Neural progenitor cell (in vitro differentiated cells): ENCODE measurements at regions not wholly inside any gene's neighbourhood (a gene's known extent, or its start where the extent isn't known, plus 50 kb on each side); places are given as distances from the start of the nearest gene placed in this dataset.

Experiments used
- DNase-seq: peaks from one replicate; pipeline ENCODE4 v3.0.0-alpha.2; 2016; ENCODE audit warnings: low spot score
- H2AFZ ChIP-seq: fragments of 200-600 bp; sonication (generic); replicated peaks from 2 replicates; pipeline ENCODE4 v1.6.1; 2016; ENCODE audit warnings: antibody characterized with exemption
- H3F3A ChIP-seq: fragments of 200-600 bp; sonication (generic); 2 replicates; pipeline ENCODE4 v1.6.1; 2016; ENCODE audit warnings: antibody characterized with exemption, low read depth
- H3K27ac ChIP-seq: fragments of 200-600 bp; sonication (generic); 2 replicates; pipeline ENCODE4 v1.5.1; 2016; ENCODE audit warnings: mild to moderate bottlenecking
- H3K27me3 ChIP-seq: fragments of 200-600 bp; sonication (generic); 2 replicates; pipeline ENCODE4 v1.6.1; 2016; ENCODE audit warnings: mild to moderate bottlenecking, moderate library complexity
- H3K36me3 ChIP-seq: fragments of 200-600 bp; sonication (generic); 2 replicates; pipeline ENCODE4 v1.5.1; 2016
- H3K4me1 ChIP-seq: fragments of 200-600 bp; sonication (generic); 2 replicates; pipeline ENCODE4 v1.6.1; 2016; ENCODE audit warnings: mixed run types
- H3K4me2 ChIP-seq: fragments of 200-600 bp; sonication (generic); 2 replicates; pipeline ENCODE4 v1.6.1; 2016
- H3K4me3 ChIP-seq: fragments of 200-600 bp; sonication (generic); 2 replicates; pipeline ENCODE4 v1.5.1; 2016
- H3K79me2 ChIP-seq: fragments of 200-600 bp; sonication (generic); 2 replicates; pipeline ENCODE4 v1.6.1; 2016; ENCODE audit warnings: low read depth
- H3K9ac ChIP-seq: fragments of 200-600 bp; sonication (generic); 2 replicates; pipeline ENCODE4 v1.6.1; 2016
- H3K9me3 ChIP-seq: fragments of 200-600 bp; sonication (generic); 2 replicates; pipeline ENCODE4 v1.5.1; 2016; ENCODE audit warnings: low read depth
- H4K20me1 ChIP-seq: fragments of 200-600 bp; sonication (generic); 2 replicates; pipeline ENCODE4 v1.6.1; 2016; ENCODE audit warnings: low read depth
- H3K27ac Mint-ChIP-seq: 3 replicates; pipeline ENCODE4 v1.8.0; 2021; ENCODE audit warnings: mixed read lengths
- H3K27me3 Mint-ChIP-seq: 2 replicates; pipeline ENCODE4 v1.8.0; 2022; ENCODE audit warnings: low read depth, mild to moderate bottlenecking, inconsistent platforms, moderate library complexity, mixed read lengths; ENCODE audit not compliant: insufficient read depth
- H3K36me3 Mint-ChIP-seq: 3 replicates; pipeline ENCODE4 v1.8.0; 2021; ENCODE audit warnings: mixed read lengths
- H3K4me1 Mint-ChIP-seq: 3 replicates; pipeline ENCODE4 v1.8.0; 2021; ENCODE audit warnings: mixed read lengths
- H3K4me3 Mint-ChIP-seq: 3 replicates; pipeline ENCODE4 v1.8.0; 2021; ENCODE audit warnings: mild to moderate bottlenecking, moderate library complexity, mixed read lengths
- H3K9me3 Mint-ChIP-seq: 3 replicates; pipeline ENCODE4 v1.8.0; 2020; ENCODE audit warnings: mixed read lengths
- CTCF ChIP-seq: fragments of 200-600 bp; sonication (generic); IDR thresholded peaks from 2 replicates; pipeline ENCODE4 v1.5.1; 2017; ENCODE audit warnings: antibody characterized with exemption, mild to moderate bottlenecking
- EZH2 ChIP-seq: fragments of 200-600 bp; sonication (generic); IDR thresholded peaks from 2 replicates; pipeline ENCODE4 v1.6.1; 2017; ENCODE audit warnings: antibody characterized with exemption, mild to moderate bottlenecking, moderate library complexity
- EZH2phosphoT487 ChIP-seq: fragments of 200-600 bp; sonication (generic); IDR thresholded peaks from 2 replicates; pipeline ENCODE4 v1.6.1; 2017; ENCODE audit warnings: antibody characterized with exemption

GRCh38 chr6:44539701-44540355 is 152.3 kb downstream of the CDC5L start:
- Histone ChIP-seq H3K9me3 (no peaks in the 10 kb centered on the region), H3K36me3 (no peaks in the 10 kb centered on the region), H3K27ac (no peak overlapping the region), H3K4me2 (no peak overlapping the region), H2AFZ (no peak overlapping the region), H3K79me2 (no peaks in the 10 kb centered on the region), H4K20me1 (no peaks in the 10 kb centered on the region), H3F3A (peaks cover 23% of the 10 kb centered on the region), H3K4me1 (peaks cover 16% of the 10 kb centered on the region), H3K27me3 (no peaks in the 10 kb centered on the region), H3K4me3 (no peak overlapping the region), H3K9ac (no peak overlapping the region)
- H3K27me3 Mint-ChIP-seq: peaks cover 20% of the 10 kb centered on the region
- H3K4me1 Mint-ChIP-seq: peaks cover 29% of the 10 kb centered on the region
- DNase-seq: no peak
- H3K4me3 Mint-ChIP-seq: no peak overlapping the region
- H3K36me3 Mint-ChIP-seq: no peaks in the 10 kb centered on the region
- H3K9me3 Mint-ChIP-seq: peaks cover 16% of the 10 kb centered on the region
- no peak for TF ChIP-seq EZH2
- TF ChIP-seq EZH2phosphoT487: no peak
- TF ChIP-seq CTCF: no peak
- H3K27ac Mint-ChIP-seq: no peak overlapping the region

DNA sequence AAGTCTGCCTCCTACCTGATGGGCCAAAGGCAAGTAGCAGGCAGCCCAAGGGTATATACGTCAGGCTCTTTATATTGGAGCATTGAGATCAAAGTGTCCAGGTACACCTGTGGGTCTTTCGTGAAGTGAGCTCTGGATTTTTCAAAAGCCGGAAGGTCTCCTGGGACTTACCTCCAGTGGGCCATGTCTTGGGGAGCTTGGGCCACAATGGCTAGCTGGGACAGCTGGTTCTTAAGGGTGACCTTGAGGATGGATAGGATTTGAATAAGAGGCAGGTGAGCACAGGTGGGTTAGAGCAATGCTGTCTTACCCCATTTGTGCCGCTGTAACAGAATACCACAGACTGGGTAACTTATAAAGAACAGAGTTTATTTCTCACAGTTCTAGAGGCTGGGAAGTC is 153.4 kb downstream of the CDC5L start:
- no peaks in the 10 kb centered on the region for H4K20me1 ChIP-seq
- H3K4me2 ChIP-seq: no peak overlapping the region
- H3K9me3 Mint-ChIP-seq: peaks cover 16% of the 10 kb centered on the region
- DNase-seq: no peak
- no peaks in the 10 kb centered on the region for H3K36me3 Mint-ChIP-seq
- H3K27ac Mint-ChIP-seq: no peak overlapping the region
- H3K79me2 ChIP-seq: no peaks in the 10 kb centered on the region
- TF ChIP-seq EZH2phosphoT487: no peak
- no peak for TF ChIP-seq EZH2
- TF ChIP-seq CTCF: no peak
- no peak overlapping the region for H2AFZ ChIP-seq
- H3K4me3 ChIP-seq: no peak overlapping the region
- H3K4me1 Mint-ChIP-seq: peaks cover 29% of the 10 kb centered on the region
- no peak overlapping the region for H3K9ac ChIP-seq
- H3K9me3 ChIP-seq: no peaks in the 10 kb centered on the region
- H3K27ac ChIP-seq: no peak overlapping the region
- H3K27me3 Mint-ChIP-seq: peaks cover 19% of the 10 kb centered on the region
- H3F3A ChIP-seq: peaks cover 23% of the 10 kb centered on the region
- H3K27me3 ChIP-seq: no peaks in the 10 kb centered on the region
- H3K4me1 ChIP-seq: peaks cover 16% of the 10 kb centered on the region
- H3K4me3 Mint-ChIP-seq: no peak overlapping the region
- H3K36me3 ChIP-seq: no peaks in the 10 kb centered on the region

DNA sequence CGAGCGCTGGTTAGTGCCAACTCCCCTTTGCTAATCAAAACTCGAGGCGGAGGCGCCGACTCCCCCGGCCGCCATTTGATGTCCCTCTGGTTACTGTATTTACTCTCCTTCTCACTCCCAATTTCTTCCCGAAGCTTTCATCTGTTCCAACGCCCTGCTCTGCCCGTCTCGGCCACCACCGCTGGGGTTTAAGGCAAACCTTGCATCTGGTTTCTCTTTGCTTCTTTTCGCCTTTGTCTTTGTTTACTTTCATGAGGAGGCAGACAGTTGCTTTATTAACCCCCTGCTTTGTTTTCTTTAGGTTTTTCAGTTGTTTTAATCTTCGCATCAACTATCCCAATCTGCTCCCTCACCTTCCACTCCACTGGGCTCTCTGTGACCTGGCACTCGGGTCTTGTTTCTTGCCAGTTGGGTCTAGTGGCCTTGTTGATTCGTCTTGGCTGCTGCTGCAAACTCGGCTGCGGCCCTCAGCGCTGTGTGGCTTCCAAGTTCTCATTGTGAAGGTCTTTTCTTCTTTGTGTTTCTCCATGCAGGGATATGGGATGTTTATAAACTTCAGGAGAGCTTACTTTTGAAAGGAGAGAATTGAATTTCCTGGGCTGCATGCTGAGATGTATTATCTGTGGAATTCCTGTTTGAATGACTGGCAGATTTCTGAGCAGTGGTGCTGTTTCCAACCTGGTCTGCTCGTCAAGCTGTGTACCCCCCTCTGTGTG is 155.1 kb downstream of the CDC5L start:
- Histone ChIP-seq H2AFZ (peak overlapping the region; percentile 75), H3K36me3 (no peaks in the 10 kb centered on the region), H3K4me2 (peak overlapping the region; percentile 71), H3K9ac (no peak overlapping the region), H4K20me1 (no peaks in the 10 kb centered on the region), H3K9me3 (no peaks in the 10 kb centered on the region), H3K79me2 (no peaks in the 10 kb centered on the region), H3F3A (peaks cover 23% of the 10 kb centered on the region), H3K4me1 (peaks cover 16% of the 10 kb centered on the region), H3K27ac (peak overlapping the region; percentile 1), H3K4me3 (peak overlapping the region; percentile 25), H3K27me3 (no peaks in the 10 kb centered on the region)
- Mint-ChIP-seq H3K27me3 (peaks cover 14% of the 10 kb centered on the region), H3K36me3 (no peaks in the 10 kb centered on the region), H3K4me1 (peaks cover 29% of the 10 kb centered on the region), H3K27ac (peak overlapping the region; percentile 99), H3K4me3 (peak overlapping the region; percentile 64), H3K9me3 (peaks cover 14% of the 10 kb centered on the region)
- DNase-seq: peak; percentile 65
- TF ChIP-seq EZH2phosphoT487 (no peak), EZH2 (no peak), CTCF (no peak)
